ENCODE measurements at regions not wholly inside any gene's neighbourhood (a gene's known extent, or its start where the extent isn't known, plus 50 kb on each side); places are given as distances from the start of the nearest gene placed in this dataset.

GRCh38 chr7:85883-86515 is 106.4 kb upstream of the FAM20C start:
- no peak for DNase-seq

GRCh38 chr7:86629-87028 is 105.7 kb upstream of the FAM20C start:
- DNase-seq: peak; percentile 19

DNA sequence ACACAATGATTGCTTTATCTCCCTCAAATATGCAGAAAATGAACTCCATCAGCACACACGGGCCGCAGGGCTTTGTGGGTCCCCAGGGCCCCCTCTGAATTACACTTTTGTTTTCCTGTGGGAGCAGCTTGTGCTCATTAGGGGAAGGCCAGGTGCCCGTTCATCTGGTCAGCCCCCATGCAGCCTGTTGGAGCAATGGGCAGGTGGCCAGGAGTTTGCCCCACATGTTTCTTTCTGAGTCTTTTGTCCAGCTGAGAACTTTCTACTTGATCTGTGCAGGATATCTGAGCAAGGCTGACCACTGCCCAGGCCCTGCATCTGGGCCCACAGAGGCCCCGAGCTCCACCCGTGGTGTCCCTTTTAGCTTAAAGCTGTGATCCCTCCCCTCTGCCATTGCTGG is 105.3 kb upstream of the FAM20C start:
- peak; percentile 25 for DNase-seq

DNA sequence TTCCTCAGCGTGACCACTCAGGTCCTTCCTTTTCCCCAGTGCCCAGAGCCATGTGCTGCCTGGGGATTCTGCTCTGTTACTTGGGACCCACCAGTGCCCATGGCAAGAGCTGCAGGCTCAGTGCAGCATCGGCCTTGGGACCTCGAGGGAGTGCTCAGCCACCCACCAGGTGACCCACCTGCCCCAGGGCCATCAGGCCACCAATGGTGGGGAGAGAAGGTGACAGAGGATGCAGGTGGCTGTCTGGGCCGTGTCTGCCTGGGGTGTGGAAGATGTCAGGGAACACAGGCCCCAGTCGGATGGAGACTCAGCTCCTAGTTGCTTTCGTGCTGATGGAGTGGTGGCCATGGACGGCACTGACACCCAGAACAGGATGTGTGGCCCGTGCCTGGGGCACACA is 104.7 kb upstream of the FAM20C start:
- DNase-seq: no peak

DNA sequence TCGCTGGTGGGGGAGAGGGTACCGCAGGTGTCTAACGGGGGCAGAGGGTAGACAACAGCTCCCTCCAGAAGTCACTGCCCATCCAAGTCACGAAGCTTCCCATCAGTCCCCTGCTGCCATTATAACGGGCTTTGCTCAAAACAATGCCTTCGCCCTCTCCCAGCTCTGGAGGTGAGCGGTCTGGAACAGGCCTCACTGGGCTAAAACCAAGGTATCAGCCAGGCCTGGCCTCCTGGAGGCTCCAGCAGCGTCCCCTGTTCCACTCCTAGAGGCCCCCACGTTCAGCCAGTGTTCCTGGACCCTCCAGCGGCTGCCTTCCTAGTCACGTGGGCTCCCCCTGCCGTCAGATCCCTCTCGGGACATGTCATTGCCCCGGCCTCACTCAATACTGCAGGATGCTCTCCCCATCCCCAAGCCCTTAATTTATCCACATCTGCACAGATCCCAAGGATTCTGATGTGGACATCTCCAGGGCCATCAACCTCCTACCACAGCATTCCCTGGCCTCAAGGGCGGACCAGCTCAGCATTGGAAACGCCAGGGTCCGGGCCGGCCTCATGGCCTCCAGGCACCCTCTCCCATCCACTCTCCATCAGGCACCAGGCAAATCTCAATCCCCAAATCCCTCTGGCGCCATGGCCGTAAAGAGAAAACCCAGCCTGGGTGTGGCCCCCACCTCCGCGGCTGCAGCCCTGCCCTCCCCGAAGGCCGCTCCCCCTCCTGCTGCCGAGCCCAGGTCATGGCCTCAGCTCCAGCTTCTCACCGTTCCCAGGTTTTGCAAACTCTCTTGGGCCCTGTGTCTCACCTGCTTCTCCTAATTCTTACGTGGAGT is 104.1 kb upstream of the FAM20C start:
- peak; percentile 18 for DNase-seq

DNA sequence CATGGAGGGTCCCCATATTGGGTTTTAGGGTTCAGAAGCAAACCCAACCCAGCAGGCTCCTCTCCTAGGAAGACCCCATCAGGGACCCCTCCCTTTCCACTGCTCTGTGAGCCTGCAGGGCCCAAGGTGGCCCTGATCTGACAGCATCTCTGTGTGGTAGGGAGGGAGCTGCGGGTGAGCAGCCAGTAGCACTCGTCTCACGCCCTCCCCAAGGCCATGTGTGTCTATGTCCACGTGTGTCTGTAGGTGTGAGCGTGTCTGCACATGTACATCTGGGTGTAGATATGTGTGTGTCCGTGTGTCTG is 103.5 kb upstream of the FAM20C start:
- no peak for DNase-seq

DNA sequence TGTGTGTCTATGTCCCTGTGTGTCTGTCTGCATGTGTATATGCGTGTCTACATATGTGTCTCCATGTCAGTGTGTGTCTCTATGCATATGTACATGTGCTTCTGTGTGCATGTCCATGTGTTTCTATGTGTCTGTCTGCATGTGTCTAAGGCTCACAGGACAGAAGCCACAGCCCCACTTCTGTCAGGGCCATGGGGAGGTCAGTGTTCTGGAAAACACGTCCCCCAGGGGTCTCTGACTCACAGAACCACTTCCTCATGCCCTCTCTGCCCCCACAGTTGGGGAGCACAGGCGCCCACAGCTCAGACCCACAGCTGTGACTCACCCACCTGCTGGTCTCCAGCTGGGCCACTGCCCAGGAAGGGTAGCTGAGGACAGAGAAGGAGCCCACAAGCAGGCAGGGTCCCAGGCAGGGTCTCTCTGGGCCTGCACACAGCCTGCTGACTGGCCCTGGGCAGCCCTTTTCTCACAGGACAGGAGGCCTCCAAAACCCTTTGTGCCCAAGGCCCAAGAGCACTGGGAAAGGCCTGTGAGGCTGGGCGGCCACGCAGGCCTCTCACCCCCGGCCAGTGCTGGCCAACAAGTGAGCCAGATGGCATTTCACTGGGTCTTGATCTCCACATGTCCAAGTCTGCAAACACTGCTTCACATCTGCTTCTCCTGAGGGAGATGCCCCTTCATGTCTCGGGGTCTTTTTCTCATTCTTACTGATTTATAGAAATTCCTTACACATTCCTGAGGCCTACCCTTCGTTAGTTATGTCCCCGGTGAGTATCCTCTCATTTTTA is 102.9 kb upstream of the FAM20C start:
- peak; percentile 85 for DNase-seq

DNA sequence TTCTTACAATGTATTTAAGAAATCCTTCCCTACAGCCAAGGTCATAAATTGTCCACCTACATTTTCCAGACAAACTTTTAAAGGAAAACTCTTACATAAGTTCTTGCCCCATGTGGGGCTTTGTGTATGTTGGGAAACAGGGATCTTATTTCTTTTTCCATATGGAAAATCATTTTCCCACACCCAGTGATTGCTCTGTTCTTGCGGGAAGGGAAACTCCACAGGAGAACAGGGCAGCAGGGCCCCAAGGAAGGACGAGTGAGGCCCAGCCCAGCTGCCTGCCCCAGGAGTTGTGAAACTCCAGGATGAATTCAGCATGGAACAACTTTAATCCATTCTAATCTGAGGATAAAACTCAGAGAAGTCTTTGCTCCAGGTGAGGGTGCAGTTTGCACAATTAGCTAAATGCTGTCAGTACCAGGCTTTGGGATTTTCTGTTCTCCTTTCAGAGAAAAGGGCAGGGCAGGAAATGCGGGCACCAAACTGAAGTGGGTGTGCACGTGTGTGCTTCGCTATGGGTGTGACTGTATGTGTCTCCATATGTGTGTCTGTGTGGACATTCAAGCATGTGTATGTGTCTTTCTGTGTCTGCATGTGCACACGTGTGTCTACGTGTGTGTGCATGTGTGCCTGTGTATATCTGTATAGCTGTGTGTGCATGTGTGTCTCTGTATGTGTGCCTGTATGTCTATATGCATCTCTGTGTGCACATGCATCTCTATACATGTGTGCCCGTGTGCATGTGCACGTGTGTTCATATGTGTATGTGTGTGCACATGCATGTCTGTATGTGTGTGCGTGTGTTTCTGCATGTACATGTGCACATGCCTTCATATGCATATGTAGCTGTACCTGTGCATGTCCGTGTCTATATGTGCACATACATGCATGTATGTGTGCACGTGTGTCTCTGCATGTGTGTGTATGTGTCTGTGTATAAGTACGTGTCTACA is 102.0 kb upstream of the FAM20C start:
- peak; percentile 60 for DNase-seq

DNA sequence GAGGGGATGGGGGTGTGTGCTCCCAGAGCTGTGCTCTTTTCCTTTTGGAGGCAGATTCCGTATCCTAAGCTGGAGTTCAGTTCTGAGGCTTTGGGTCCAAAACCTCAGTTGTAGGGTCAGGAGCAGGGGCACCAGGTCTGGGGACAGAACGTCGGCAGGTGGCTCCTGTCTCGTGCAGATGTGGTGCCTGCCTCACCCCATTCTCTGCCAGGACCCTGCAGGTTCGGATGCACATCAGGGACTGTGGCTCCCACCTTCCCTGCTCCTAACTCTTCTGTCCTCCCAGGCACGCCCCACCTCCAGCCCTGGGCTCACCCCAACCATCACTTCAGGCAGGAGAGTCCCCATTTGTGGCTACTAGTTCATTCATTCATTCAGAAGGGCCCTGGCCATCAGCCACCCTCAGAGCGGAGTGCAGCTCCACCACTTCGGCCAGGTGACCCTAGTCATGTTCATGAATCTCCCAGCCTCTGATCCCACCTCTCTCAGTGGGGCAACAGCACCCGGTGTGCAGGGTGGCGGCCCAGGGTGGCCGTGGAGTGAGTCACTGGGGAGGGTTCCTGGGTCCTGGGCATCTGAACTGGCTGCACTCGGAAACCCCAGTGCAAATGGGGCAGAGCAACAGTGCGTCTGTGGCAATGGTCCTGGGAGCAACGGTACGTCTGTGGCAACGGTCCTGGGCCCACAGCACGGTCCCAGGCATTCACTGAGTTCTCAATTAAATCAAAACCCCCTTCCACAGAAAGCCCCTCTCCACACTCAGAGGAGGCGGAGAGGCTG is 100.8 kb upstream of the FAM20C start:
- DNase-seq: peak; percentile 17

DNA sequence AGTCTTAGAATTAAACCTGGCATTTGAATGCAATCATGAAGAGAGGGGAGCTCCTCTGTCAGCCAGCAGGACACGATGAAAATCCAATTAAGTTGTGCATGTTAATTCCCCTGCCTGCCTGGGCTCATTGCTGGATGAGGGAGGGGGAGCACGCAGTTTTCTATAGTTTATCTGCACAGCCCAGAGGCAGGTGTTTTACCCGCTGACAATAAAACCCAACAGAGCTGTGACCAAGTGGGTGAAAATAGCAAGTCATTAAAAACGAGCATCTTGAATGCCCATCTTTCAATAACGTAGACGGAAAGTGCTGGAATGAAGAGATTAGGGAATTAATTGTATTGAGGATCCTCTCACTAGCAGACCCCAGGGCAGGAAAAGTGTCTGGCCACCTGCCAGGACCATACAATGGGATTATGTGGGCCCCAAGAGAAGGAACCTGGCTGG is 100.1 kb upstream of the FAM20C start:
- peak; percentile 18 for DNase-seq

DNA sequence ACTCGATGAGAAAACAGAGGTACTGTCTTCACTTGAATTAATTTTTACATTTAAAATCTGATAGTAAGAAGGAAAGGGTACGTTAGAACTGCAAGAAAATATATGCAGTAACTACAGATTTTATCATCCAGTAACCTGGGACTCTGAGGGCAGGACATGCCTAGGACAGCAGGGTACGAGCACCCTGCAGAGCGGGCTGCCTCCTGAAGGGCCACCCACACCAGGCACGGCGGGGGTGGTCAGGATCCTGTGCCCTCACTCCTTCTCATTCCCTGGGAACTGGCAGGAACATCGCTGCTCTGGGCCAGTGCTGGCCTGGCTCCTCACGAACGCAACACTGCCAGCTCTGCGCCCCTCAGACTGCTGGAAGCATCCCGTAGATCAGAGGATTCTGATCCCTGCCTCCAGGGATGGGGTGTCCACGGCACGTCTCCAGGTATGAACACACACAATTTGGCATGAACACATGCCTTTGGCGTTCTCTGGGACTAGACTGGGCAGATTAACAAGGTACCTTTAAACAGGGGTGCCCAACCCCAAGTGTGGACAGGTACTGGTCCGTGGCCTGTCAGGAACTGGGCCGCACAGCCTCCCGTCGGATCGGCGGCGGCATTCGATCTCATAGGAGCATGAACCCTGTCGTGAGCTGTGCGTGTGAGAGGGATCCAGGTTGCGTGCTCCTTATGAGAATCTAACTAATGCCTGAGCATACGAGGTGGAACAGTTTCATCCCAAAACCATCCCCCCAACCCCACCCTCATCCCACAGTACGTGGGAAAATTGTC is 99.3 kb upstream of the FAM20C start:
- DNase-seq: peak; percentile 16

DNA sequence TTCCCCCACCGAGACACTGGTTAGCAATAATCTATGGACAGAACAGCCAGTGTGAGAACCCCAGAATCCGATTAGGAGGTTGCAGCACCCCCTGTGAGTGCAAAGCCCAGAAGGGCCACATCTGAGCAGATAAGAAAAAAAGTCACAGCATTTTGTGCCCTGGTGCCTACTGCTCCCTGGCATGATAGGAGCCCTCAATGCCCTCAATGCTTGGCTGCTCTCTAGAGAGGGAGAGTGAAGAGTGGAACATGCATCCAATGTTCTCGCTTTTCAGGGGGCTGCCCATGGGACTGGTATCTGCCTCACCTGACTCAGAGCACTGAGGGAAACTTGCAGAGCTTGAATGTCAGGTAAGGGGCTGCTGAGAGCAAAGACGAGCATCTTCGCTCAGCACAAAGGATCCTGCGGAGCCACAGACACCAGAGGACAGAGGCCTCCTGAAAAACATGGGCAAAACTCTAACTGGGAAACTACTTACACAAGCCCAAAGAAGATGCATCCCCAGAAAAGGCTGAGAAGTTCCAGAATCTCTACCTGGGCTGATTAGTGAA is 98.0 kb upstream of the FAM20C start:
- DNase-seq: peak; percentile 5

DNA sequence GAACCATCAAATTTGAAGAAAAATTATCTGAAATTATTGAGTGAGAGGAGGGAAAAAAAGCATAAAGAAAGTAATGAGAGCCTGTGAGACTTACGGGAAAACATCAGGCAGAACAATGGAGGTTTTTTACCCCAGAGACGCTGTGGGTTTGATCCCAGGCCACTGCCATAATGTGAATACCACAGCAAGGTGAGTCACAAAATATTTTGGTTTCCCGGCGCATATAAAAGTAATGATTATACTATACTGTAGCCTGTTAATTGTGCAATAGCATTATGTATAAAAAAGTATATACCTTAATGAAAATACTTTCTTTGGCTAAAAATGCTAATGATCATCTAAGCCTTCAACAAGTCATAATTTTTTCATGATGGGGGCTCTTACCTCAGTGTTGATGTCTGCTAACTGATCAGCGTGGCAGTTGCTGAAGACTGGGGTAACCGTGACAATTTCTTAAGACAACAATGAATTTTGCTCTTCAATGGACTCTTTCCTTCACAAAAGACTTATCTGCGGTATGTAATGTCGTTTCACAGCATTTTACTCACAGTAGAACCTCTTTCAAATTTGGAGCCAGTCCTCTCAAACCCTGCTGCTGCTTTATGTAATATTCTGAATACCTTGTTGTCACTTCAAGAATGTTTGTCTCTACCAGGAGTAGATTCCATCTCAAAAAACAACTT is 97.0 kb upstream of the FAM20C start:
- DNase-seq: no peak

GRCh38 chr7:95863-96260 is 96.5 kb upstream of the FAM20C start:
- no peak for DNase-seq

- DNase-seq: no peak
Measured at GRCh38 chr7:96861-97260, 95.5 kb upstream of the FAM20C start.

DNA sequence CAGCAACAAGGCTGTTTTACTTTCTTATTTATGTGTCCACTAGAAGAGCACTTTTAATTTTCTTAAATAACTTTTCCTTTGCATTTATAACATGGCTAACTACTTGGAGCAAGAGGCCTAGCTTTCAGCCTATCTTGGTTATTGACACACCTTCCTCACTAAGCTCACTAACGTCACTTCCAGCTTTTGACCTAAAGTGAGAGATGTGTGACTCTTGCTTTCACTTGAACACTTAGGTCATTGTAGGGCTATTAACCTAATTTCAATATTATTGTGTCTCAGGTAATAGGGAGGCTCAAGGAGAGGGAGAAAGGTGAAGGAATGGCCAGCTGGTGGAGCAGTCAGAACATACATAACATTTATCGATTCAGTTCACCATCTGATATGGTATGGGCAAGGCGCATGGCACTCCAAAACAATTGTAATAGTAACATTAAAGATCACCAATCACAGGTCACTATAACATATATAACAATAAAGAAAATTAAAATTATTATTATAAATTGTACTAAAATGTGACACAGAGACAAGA is 95.0 kb upstream of the FAM20C start:
- DNase-seq: no peak

GRCh38 chr7:101146-102046 is 91.0 kb upstream of the FAM20C start:
- DNase-seq: no peak

- DNase-seq: no peak
Measured at GRCh38 chr7:102047-102711, 90.2 kb upstream of the FAM20C start.
